K562 (cell line): ENCODE measurements at regions not wholly inside any gene's neighbourhood (a gene's known extent, or its start where the extent isn't known, plus 50 kb on each side); places are given as distances from the start of the nearest gene placed in this dataset.

Experiments
- ATAC-seq: fragments of 200-7000 bp; cut with Tn5 transposase; 3 replicates; pipeline ENCODE4 v1.9.1; 2020; ENCODE audit warnings: moderate library complexity
- BruUV-seq: library from RNA; stranded (reverse); fragments of 400-500 nt; replicated peaks from 2 replicates; lab custom pipeline; 2021; lab: Mats Ljungman, UMichigan
- CTCF ChIA-PET: fragments of 300-600 bp; formaldehyde crosslinking; extraction: SDS; loops from one replicate; lab custom pipeline; 2021; ENCODE audit warnings: low intra/inter-chr PET ratio; lab: Yijun Ruan, JAX
- POLR2A ChIA-PET: fragments of 300-600, 350-650 bp; sonication (Branson Sonifier 250); formaldehyde crosslinking; extraction: SDS; loops from one replicate; lab custom pipeline; 2021; ENCODE audit warnings: antibody characterized with exemption, inconsistent platforms; lab: Yijun Ruan, JAX
- DNase-seq, 4 experiments: peaks; one replicate each; pipeline versions ENCODE4 v3.0.0 to v3.0.0-alpha.2; 2011 to 2018; ENCODE audit warnings: low spot score in 3 of 4, mixed read lengths in 3 of 4; ENCODE audit errors: extremely low read depth in 1 of 4
- FAIRE-seq: peaks from 2 replicates; lab custom pipeline; 2011; peaks lifted over from hg19 to GRCh38; lab: Jason Lieb, UNC
- H2AFZ ChIP-seq: 2 replicates; pipeline ENCODE4 v1.6.0; 2011; ENCODE audit warnings: low read depth, low read length, control low read depth, inconsistent platforms
- H3K27ac ChIP-seq: fragments of 200-600 bp; 3 replicates; pipeline ENCODE4 v1.8.0; 2011; ENCODE audit warnings: low read depth, mild to moderate bottlenecking, control low read depth, inconsistent platforms, low read length, moderate library complexity, mixed read lengths; ENCODE audit errors: extremely low read depth
- H3K27me3 ChIP-seq, 2 experiments: fragments of 300-600 bp in 1 of 2; 2 replicates in 1 of 2; 3 replicates in 1 of 2; pipeline versions ENCODE4 v1.6.0 to v1.8.0; 2011; ENCODE audit warnings: inconsistent platforms in 2 of 2, low read length in 2 of 2, mild to moderate bottlenecking in 1 of 2, mixed read lengths in 1 of 2, moderate library complexity in 1 of 2; ENCODE audit not compliant: control insufficient read depth in 2 of 2, insufficient read depth in 2 of 2
- H3K36me3 ChIP-seq: fragments of 300-600 bp; 3 replicates; pipeline ENCODE4 v1.8.0; 2011; ENCODE audit warnings: mild to moderate bottlenecking, low read length, inconsistent platforms; ENCODE audit not compliant: control insufficient read depth, insufficient read depth
- H3K4me1 ChIP-seq, 2 experiments: fragments of 200-600 bp in 1 of 2; replicated peaks in 1 of 2; 2 replicates in 1 of 2; 3 replicates in 1 of 2; pipeline versions ENCODE4 v1.5.1 to v1.8.0; 2011; ENCODE audit warnings: inconsistent platforms in 2 of 2, low read length in 2 of 2, mild to moderate bottlenecking in 1 of 2, mixed read lengths in 1 of 2, moderate library complexity in 1 of 2; ENCODE audit not compliant: control insufficient read depth in 2 of 2, insufficient read depth in 2 of 2
- H3K4me2 ChIP-seq: 2 replicates; pipeline ENCODE4 v1.6.1; 2011; ENCODE audit warnings: low read length, control low read depth, inconsistent platforms, mixed read lengths; ENCODE audit not compliant: insufficient read depth
- H3K4me3 ChIP-seq: fragments of 200-600 bp; sonication (generic), shearing (Covaris generic); 2 replicates; pipeline ENCODE4 v1.5.1; 2016; ENCODE audit warnings: control low read depth, inconsistent platforms
- H3K79me2 ChIP-seq: fragments of 200-600 bp; 3 replicates; pipeline ENCODE4 v1.8.0; 2011; ENCODE audit warnings: low read length, inconsistent platforms; ENCODE audit not compliant: control insufficient read depth, insufficient read depth
- H3K9ac ChIP-seq, 2 experiments: 2 replicates each; pipeline versions ENCODE4 v1.6.0 to v1.6.1; 2011; ENCODE audit warnings: low read depth in 2 of 2, low read length in 2 of 2, control low read depth in 1 of 2, inconsistent platforms in 1 of 2, mild to moderate bottlenecking in 1 of 2, mixed read lengths in 1 of 2; ENCODE audit not compliant: insufficient read depth in 1 of 2
- H3K9me1 ChIP-seq: one replicate; pipeline ENCODE4 v1.6.0; 2011; ENCODE audit warnings: inconsistent platforms, mild to moderate bottlenecking, low read length, moderate library complexity; ENCODE audit not compliant: control insufficient read depth, insufficient read depth
- H3K9me3 ChIP-seq: replicated peaks from 2 replicates; pipeline ENCODE4 v1.5.1; 2011; ENCODE audit warnings: low read depth, low read length, inconsistent platforms; ENCODE audit not compliant: control insufficient read depth, insufficient read depth
- H4K20me1 ChIP-seq: replicated peaks from 2 replicates; pipeline ENCODE4 v1.6.1; 2011; ENCODE audit warnings: low read length, inconsistent platforms, mixed read lengths; ENCODE audit not compliant: control insufficient read depth, insufficient read depth
- E2F5 ChIP-seq: sonication (generic); formaldehyde crosslinking; IDR thresholded peaks from 2 replicates; pipeline ENCODE4 v1.8.0; 2022; ENCODE audit warnings: mild to moderate bottlenecking, missing genetic modification reagents
- ELF2 ChIP-seq: fragments of 250-450 bp; sonication (Bioruptor Pico); IDR thresholded peaks from 2 replicates; pipeline ENCODE4 v1.5.0; 2021; ENCODE audit warnings: mild to moderate bottlenecking
- HDGF ChIP-seq: fragments of 450-650 bp; IDR thresholded peaks from 2 replicates; pipeline ENCODE4 v1.6.1; 2016
- MITF ChIP-seq: IDR thresholded peaks from 2 replicates; pipeline ENCODE4 v1.6.1; 2014; ENCODE audit warnings: antibody characterized with exemption
- NCOA4 ChIP-seq: fragments of 450-650 bp; IDR thresholded peaks from 2 replicates; pipeline ENCODE4 v1.6.1; 2018; ENCODE audit warnings: mild to moderate bottlenecking; ENCODE audit not compliant: partially characterized antibody
- NCOR1 ChIP-seq: fragments of 450-650 bp; IDR thresholded peaks from 2 replicates; pipeline ENCODE4 v1.6.1; 2016; ENCODE audit warnings: mild to moderate bottlenecking, moderate library complexity
- PPARD ChIP-seq: fragments of 250-450 bp; sonication (Bioruptor Pico); IDR thresholded peaks from 2 replicates; pipeline ENCODE4 v1.8.0; 2022; ENCODE audit warnings: inconsistent platforms, mild to moderate bottlenecking, moderate library complexity
- SMARCC2 ChIP-seq: fragments of 450-650 bp; IDR thresholded peaks from 2 replicates; pipeline ENCODE4 v1.6.1; 2017; ENCODE audit warnings: antibody characterized with exemption, moderate library complexity, mild to moderate bottlenecking, low read depth
- SNIP1 ChIP-seq: fragments of 450-650 bp; IDR thresholded peaks from 2 replicates; pipeline ENCODE4 v1.7.1; 2017; ENCODE audit warnings: low read depth, mild to moderate bottlenecking
- TAF7 ChIP-seq: fragments of 450-650 bp; IDR thresholded peaks from 2 replicates; pipeline ENCODE4 v1.6.1; 2016; ENCODE audit warnings: missing genetic modification characterization, missing compliant biosample characterization
- TRIM28 ChIP-seq: fragments of 450-650 bp; IDR thresholded peaks from 2 replicates; pipeline ENCODE4 v1.6.1; 2017
- ZNF175 ChIP-seq: fragments of 200-800 bp; sonication (Bioruptor generic); IDR thresholded peaks from 2 replicates; pipeline ENCODE4 v1.6.1; 2016; ENCODE audit warnings: low read depth, mild to moderate bottlenecking, missing genetic modification characterization, missing compliant biosample characterization
- ZNF324 ChIP-seq: fragments of 250-450 bp; sonication (Bioruptor Pico); IDR thresholded peaks from 2 replicates; pipeline ENCODE4 v1.4.0; 2020; ENCODE audit warnings: mild to moderate bottlenecking
- ZNF717 ChIP-seq: fragments of 250-450 bp; sonication (Bioruptor Pico); IDR thresholded peaks from 2 replicates; pipeline ENCODE4 v1.5.0; 2021
- WGBS: fragments of 100-300 bp; shearing (Covaris generic); methylation state at CpG from one replicate; pipeline ENCODE4 v1.1.6; 2016; ENCODE audit warnings: low coverage, mixed read lengths; ENCODE audit not compliant: insufficient coverage; ENCODE audit errors: missing lambda C conversion rate; 5-methylcytosine and 5-hydroxymethylcytosine counted together
- in situ Hi-C: fragments of 300-500 bp; cut with MboI; formaldehyde crosslinking; loops from 4 replicates; pipeline ENCODE4 v1.15.0; 2018; ENCODE audit warnings: inconsistent platforms, mixed read lengths
- intact Hi-C: fragments of 100-400 bp; cut with micrococcal nuclease; formaldehyde crosslinking; loops from 2 replicates; pipeline ENCODE4 v1.14.2; 2022
- TF ChIP-seq, protein P1 (sequence below): sonication (generic); IDR thresholded peaks from 2 replicates; pipeline ENCODE4 v1.6.1; 2016
- TF ChIP-seq, protein P2 (sequence below), 2 experiments: IDR thresholded peaks in 1 of 2; conservative IDR thresholded peaks in 1 of 2; 2 replicates each; pipeline ENCODE4 v1.6.1; 2016; ENCODE audit warnings: low read depth in 2 of 2, mild to moderate bottlenecking in 1 of 2, missing compliant biosample characterization in 1 of 2, missing genetic modification characterization in 1 of 2, moderate library complexity in 1 of 2

DNA sequence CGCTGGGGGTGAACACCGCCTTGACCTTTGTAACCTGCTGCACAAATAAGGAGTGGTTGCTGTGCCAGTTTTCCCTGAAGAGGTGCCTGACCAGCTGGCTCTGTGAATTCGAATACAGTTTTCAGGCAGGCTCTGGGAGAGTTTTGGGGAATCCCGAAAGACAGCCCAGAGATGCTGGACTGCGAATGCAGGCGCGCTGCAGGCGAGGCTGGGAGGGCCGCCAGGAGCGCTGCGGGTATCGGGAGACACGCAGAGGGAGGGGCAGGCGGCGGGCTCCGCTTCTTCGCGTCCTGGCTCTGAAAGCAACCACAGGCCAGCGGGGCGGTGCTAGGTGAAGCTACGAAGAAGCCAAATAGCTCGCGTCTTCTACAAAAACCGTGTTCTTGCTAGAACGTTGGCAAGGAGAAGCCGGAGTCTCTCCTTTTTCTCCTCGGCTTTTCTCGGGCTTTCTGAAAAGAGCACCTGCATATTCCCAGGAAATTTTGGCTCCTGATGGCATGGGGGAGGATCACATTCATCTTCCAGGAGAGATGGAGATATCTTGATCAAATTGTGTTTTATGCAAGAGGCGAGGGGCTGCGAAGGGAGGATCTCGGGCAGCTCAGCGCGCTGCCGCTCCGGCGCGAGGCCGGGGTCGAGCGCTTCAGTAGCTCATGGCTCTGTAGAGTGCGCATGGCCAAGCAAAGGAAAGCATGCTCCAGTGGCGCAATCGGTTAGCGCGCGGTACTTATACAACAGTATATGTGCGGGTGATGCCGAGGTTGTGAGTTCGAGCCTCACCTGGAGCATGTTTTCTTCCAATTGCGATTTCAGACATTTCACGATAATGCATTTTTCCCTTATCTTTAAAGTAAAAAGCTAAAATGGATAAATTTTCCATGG is 158.1 kb upstream of the ZNF184 start:
- H3K9ac ChIP-seq, result peak overlapping the region; percentile 75 to 93
- H3K27me3 ChIP-seq, result no peaks in the 10 kb centered on the region
- no peaks in the 10 kb centered on the region for H3K9me1 ChIP-seq
- FAIRE-seq, result peak; percentile 72
- peak; percentile 79 to 94 (median 83) for DNase-seq
- H3K27ac ChIP-seq, result peak overlapping the region; percentile 71
- ATAC-seq, result peak; percentile 99
- peaks cover 8 to 10% of the 10 kb centered on the region in 2 experiments; a peak in 4 of 5 replicates for H3K4me1 ChIP-seq
- no TSS peak for BruUV-seq
- peak overlapping the region; percentile 57 for H3K4me3 ChIP-seq
- peak overlapping the region; percentile 87 for H3K4me2 ChIP-seq
- POLR2A ChIA-PET, result interaction anchor here (0.7 to 2.4 kb wide), 19 partner anchors 9 to 950 kb away, joined by 3 to 17 read pairs (median 6); a partner anchor contains a TSS
- H2AFZ ChIP-seq, result peak overlapping the region; percentile 100
- intact Hi-C loops, result loop anchor here (1.0 to 5.0 kb wide), 2 partner anchors 37 to 56 kb away; no protein-coding TSS in a partner anchor
- no peaks in the 10 kb centered on the region for H3K36me3 ChIP-seq
- H3K9me3 ChIP-seq, result peaks cover 12% of the 10 kb centered on the region
- in situ Hi-C loops, result no loop called here
- no peaks in the 10 kb centered on the region for H4K20me1 ChIP-seq
- CTCF ChIA-PET, result no interaction called here
- no peaks in the 10 kb centered on the region for H3K79me2 ChIP-seq
- under 1% methylated on average over 51 of the region's 51 CpGs for WGBS
- TF ChIP-seq, protein P1, sequence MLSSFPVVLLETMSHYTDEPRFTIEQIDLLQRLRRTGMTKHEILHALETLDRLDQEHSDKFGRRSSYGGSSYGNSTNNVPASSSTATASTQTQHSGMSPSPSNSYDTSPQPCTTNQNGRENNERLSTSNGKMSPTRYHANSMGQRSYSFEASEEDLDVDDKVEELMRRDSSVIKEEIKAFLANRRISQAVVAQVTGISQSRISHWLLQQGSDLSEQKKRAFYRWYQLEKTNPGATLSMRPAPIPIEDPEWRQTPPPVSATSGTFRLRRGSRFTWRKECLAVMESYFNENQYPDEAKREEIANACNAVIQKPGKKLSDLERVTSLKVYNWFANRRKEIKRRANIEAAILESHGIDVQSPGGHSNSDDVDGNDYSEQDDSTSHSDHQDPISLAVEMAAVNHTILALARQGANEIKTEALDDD, result no peak
- TF ChIP-seq MITF (0 out of 2 replicates have a peak, but pooled peaks have one; percentile 4), PPARD (CRISPR knock-in tag) (no peak), NCOR1 (no peak), E2F5 (peak; percentile 91; the same call in 1 of the 2 replicates), ZNF175 (CRISPR knock-in tag) (no peak), TRIM28 (no peak; the same call in 1 of the 2 replicates), ZNF324 (CRISPR knock-in tag) (no peak), SMARCC2 (no peak), SNIP1 (no peak), ELF2 (CRISPR knock-in tag) (no peak), ZNF717 (no peak), HDGF (no peak), NCOA4 (no peak), TAF7 (tag) (no peak)
- TF ChIP-seq, protein P2, sequence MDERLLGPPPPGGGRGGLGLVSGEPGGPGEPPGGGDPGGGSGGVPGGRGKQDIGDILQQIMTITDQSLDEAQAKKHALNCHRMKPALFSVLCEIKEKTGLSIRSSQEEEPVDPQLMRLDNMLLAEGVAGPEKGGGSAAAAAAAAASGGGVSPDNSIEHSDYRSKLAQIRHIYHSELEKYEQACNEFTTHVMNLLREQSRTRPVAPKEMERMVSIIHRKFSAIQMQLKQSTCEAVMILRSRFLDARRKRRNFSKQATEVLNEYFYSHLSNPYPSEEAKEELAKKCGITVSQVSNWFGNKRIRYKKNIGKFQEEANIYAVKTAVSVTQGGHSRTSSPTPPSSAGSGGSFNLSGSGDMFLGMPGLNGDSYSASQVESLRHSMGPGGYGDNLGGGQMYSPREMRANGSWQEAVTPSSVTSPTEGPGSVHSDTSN (CRISPR knock-in tag; IDR thresholded peaks at IDR 0.05; ENCODE audit: low read depth), result no peak
- TF ChIP-seq, protein P2 (tag; conservative IDR thresholded peaks at IDR 0.05; ENCODE audit: low read depth), result no peak
